CD14-positive monocyte (primary cell): ENCODE measurements at regions not wholly inside any gene's neighbourhood (a gene's known extent, or its start where the extent isn't known, plus 50 kb on each side); places are given as distances from the start of the nearest gene placed in this dataset.

ENCODE experiments used
- DNase-seq, 3 donors: peaks; one replicate each; pipeline ENCODE4 v3.0.0-alpha.2; 2011 to 2022
- H2AFZ ChIP-seq: 2 replicates; pipeline ENCODE4 v1.6.0; 2012; ENCODE audit warnings: mild to moderate bottlenecking, low read depth, low read length, inconsistent platforms; ENCODE audit not compliant: insufficient read depth, poor library complexity, severe bottlenecking
- H3K27ac ChIP-seq, 2 donors: 1 replicate in 1 of 2; 2 replicates in 1 of 2; pipeline ENCODE4 v1.5.1; 2012 to 2013; ENCODE audit warnings: low read length in 2 of 2, control low read depth in 1 of 2, inconsistent platforms in 1 of 2, low read depth in 1 of 2, mild to moderate bottlenecking in 1 of 2
- H3K27me3 ChIP-seq, 2 donors: one replicate each; pipeline versions ENCODE4 v1.6.0 to v1.6.1; 2011 to 2013; ENCODE audit warnings: low read length in 2 of 2; ENCODE audit not compliant: control insufficient read depth in 2 of 2, insufficient read depth in 2 of 2
- H3K36me3 ChIP-seq, 2 donors: replicated peaks in 1 of 2; 1 replicate in 1 of 2; 2 replicates in 1 of 2; pipeline versions ENCODE4 v1.5.1 to v1.6.1; 2012 to 2013; ENCODE audit warnings: low read length in 2 of 2, control low read depth in 1 of 2, inconsistent platforms in 1 of 2, mild to moderate bottlenecking in 1 of 2; ENCODE audit not compliant: insufficient read depth in 2 of 2, control insufficient read depth in 1 of 2
- H3K4me1 ChIP-seq, 2 donors: 1 replicate in 1 of 2; 2 replicates in 1 of 2; pipeline versions ENCODE4 v1.5.1 to v1.6.1; 2012 to 2013; ENCODE audit warnings: low read length in 2 of 2, control low read depth in 1 of 2, inconsistent platforms in 1 of 2, mild to moderate bottlenecking in 1 of 2, moderate library complexity in 1 of 2; ENCODE audit not compliant: insufficient read depth in 2 of 2, control insufficient read depth in 1 of 2
- H3K4me2 ChIP-seq: replicated peaks from 2 replicates; pipeline ENCODE3; 2012; ENCODE audit warnings: low read length, moderate library complexity, mild to moderate bottlenecking; ENCODE audit not compliant: poor library complexity, severe bottlenecking; ENCODE audit errors: extremely low read depth
- H3K4me3 ChIP-seq, 3 experiments: fragments of 200-600 bp in 1 of 3; sonication (generic) in 1 of 3; replicated peaks in 1 of 3; 1 replicate in 2 of 3; 2 replicates in 1 of 3; pipeline ENCODE4 v1.5.1; 2011 to 2013; ENCODE audit warnings: low read length in 3 of 3, mild to moderate bottlenecking in 3 of 3, control low read depth in 2 of 3, low read depth in 2 of 3, inconsistent platforms in 1 of 3, moderate library complexity in 1 of 3
- H3K79me2 ChIP-seq: 2 replicates; pipeline ENCODE4 v1.6.0; 2012; ENCODE audit warnings: mild to moderate bottlenecking, control low read depth, inconsistent platforms, low read length, moderate library complexity; ENCODE audit not compliant: insufficient read depth
- H3K9ac ChIP-seq: 2 replicates; pipeline ENCODE4 v1.6.0; 2017; ENCODE audit warnings: low read length, mild to moderate bottlenecking; ENCODE audit not compliant: insufficient read depth, poor library complexity, severe bottlenecking
- H3K9me3 ChIP-seq, 2 donors: replicated peaks in 1 of 2; 1 replicate in 1 of 2; 2 replicates in 1 of 2; pipeline versions ENCODE4 v1.5.1 to v1.6.1; 2012 to 2013; ENCODE audit warnings: low read length in 2 of 2, control low read depth in 1 of 2; ENCODE audit not compliant: control insufficient read depth in 1 of 2, insufficient read depth in 1 of 2
- H4K20me1 ChIP-seq: 2 replicates; pipeline ENCODE4 v1.6.0; 2012; ENCODE audit warnings: mild to moderate bottlenecking, low read length, control low read depth, moderate library complexity; ENCODE audit not compliant: insufficient read depth
- H3K27ac Mint-ChIP-seq, 7 donors: one replicate each; pipeline ENCODE4 v1.8.0; 2020; ENCODE audit warnings: mild to moderate bottlenecking in 7 of 7, mixed read lengths in 7 of 7, moderate library complexity in 6 of 7, inconsistent platforms in 2 of 7
- H3K27me3 Mint-ChIP-seq, 3 donors: one replicate each; pipeline ENCODE4 v1.8.0; 2021 to 2022; ENCODE audit warnings: low read depth in 3 of 3, mild to moderate bottlenecking in 3 of 3, mixed read lengths in 3 of 3, moderate library complexity in 3 of 3, inconsistent platforms in 1 of 3
- H3K36me3 Mint-ChIP-seq, 2 donors: one replicate each; pipeline ENCODE4 v1.8.0; 2020; ENCODE audit warnings: mixed read lengths in 2 of 2, inconsistent platforms in 1 of 2, mild to moderate bottlenecking in 1 of 2
- H3K4me1 Mint-ChIP-seq: one replicate; pipeline ENCODE4 v1.8.0; 2020; ENCODE audit warnings: mild to moderate bottlenecking, mixed read lengths
- H3K4me3 Mint-ChIP-seq, 2 donors: one replicate each; pipeline ENCODE4 v1.8.0; 2020; ENCODE audit warnings: mild to moderate bottlenecking in 2 of 2, mixed read lengths in 2 of 2, moderate library complexity in 1 of 2
- H3K9me3 Mint-ChIP-seq, 7 donors: one replicate each; pipeline ENCODE4 v1.8.0; 2020 to 2022; ENCODE audit warnings: mixed read lengths in 7 of 7, mild to moderate bottlenecking in 6 of 7, moderate library complexity in 6 of 7, inconsistent platforms in 2 of 7
- CTCF ChIP-seq: fragments of 200-600 bp; IDR thresholded peaks from one replicate; pipeline ENCODE4 v1.8.0; 2022; ENCODE audit warnings: antibody characterized with exemption, mild to moderate bottlenecking
- WGBS: methylation state at CpG from one replicate; pipeline ENCODE4 v1.1.5; 2013; ENCODE audit warnings: missing lambda C conversion rate; ENCODE audit not compliant: insufficient coverage; 5-methylcytosine and 5-hydroxymethylcytosine counted together
- intact Hi-C, 2 donors: fragments of 100-400 bp; cut with micrococcal nuclease; formaldehyde crosslinking; loops; one replicate each; pipeline versions ENCODE4 v1.15.0 to v1.15.1; 2023

- H3K9ac ChIP-seq = no peak overlapping the region
- Mint-ChIP-seq H3K27ac (no peak overlapping the region), H3K27me3 (no peaks in the 10 kb centered on the region), H3K4me3 (no peak overlapping the region), H3K36me3 (no peaks in the 10 kb centered on the region), H3K4me1 (no peaks in the 10 kb centered on the region), H3K9me3 (peaks cover 0 to 12% (median 0%) of the 10 kb centered on the region in 7 donors)
- intact Hi-C loops = no loop called here
- H2AFZ ChIP-seq = no peak overlapping the region
- WGBS = no CpG with 5 or more reads among the region's 1 CpG
- no peaks in the 10 kb centered on the region for H3K9me3 ChIP-seq
- H3K4me2 ChIP-seq = no peak overlapping the region
- TF ChIP-seq CTCF = no peak
- no peaks in the 10 kb centered on the region for H3K27me3 ChIP-seq
- H4K20me1 ChIP-seq = no peaks in the 10 kb centered on the region
- no peaks in the 10 kb centered on the region for H3K4me1 ChIP-seq
- no peaks in the 10 kb centered on the region for H3K79me2 ChIP-seq
- DNase-seq = no peak
- H3K27ac ChIP-seq = no peak overlapping the region
- no peaks in the 10 kb centered on the region for H3K36me3 ChIP-seq
- no peak overlapping the region for H3K4me3 ChIP-seq
These were observed 225.4 kb downstream of the KLHL28 start for GRCh38 chr14:44736326-44736725.

GRCh38 chr14:44732144-44732543 lies 225.1 kb upstream of the FSCB start:
- no peaks in the 10 kb centered on the region for H3K36me3 ChIP-seq
- intact Hi-C loops = no loop called here
- no peak overlapping the region for H3K4me3 ChIP-seq
- H3K27me3 ChIP-seq = no peaks in the 10 kb centered on the region
- no peaks in the 10 kb centered on the region for H3K4me1 ChIP-seq
- no peak overlapping the region for H2AFZ ChIP-seq
- DNase-seq = no peak
- H3K4me2 ChIP-seq = no peak overlapping the region
- H3K27me3 Mint-ChIP-seq = no peaks in the 10 kb centered on the region
- H3K9ac ChIP-seq = no peak overlapping the region
- H3K4me3 Mint-ChIP-seq = no peak overlapping the region
- no peaks in the 10 kb centered on the region for H3K4me1 Mint-ChIP-seq
- H3K79me2 ChIP-seq = no peaks in the 10 kb centered on the region
- no peaks in the 10 kb centered on the region for H3K36me3 Mint-ChIP-seq
- H4K20me1 ChIP-seq = no peaks in the 10 kb centered on the region
- H3K9me3 ChIP-seq = no peaks in the 10 kb centered on the region
- TF ChIP-seq CTCF = no peak
- H3K9me3 Mint-ChIP-seq = peaks cover 0 to 13% (median 0%) of the 10 kb centered on the region in 7 donors
- H3K27ac Mint-ChIP-seq = no peak overlapping the region
- H3K27ac ChIP-seq = no peak overlapping the region
